Activated CD4-positive, alpha-beta T cell treated with anti-CD3 and anti-CD28 coated beads, Interleukin-2, Interleukin-4, amounts not matched to agents 100 ng/mL and 50 ng/mL, durations not matched to agents 16 hours and 8 hours (primary cell): ENCODE measurements at regions not wholly inside any gene's neighbourhood (a gene's known extent, or its start where the extent isn't known, plus 50 kb on each side); places are given as distances from the start of the nearest gene placed in this dataset.

Experiments used
- DNase-seq: peaks from one replicate; pipeline ENCODE4 v3.0.0-alpha.2; 2020; ENCODE audit warnings: low spot score

DNA sequence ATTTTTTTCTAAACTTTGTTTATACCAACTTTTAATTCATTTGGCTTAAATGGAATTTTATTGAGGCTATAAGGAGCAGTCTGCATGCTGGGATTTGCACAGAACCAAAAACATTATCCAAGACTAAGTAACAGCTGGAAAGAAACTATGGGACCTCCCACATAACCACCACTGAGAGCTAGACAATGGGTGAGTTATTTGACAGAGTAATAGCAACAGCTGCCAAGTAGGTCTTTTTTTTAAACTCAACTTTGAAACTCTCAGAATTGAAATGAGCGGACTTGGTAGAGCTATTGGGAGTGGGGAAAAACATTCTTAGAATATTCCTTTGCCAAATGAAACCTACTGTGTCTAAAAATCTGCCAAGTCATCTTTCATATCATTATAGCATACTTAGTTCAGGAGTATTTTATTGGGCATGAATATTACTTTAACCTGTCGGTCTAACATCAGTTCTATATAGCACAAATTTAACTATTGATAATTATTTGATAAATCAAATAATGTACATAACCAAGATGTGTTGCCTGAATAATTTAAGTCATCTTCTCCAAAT, 1428.0 kb downstream of the PCDH7 start:
- no peak for DNase-seq

DNA sequence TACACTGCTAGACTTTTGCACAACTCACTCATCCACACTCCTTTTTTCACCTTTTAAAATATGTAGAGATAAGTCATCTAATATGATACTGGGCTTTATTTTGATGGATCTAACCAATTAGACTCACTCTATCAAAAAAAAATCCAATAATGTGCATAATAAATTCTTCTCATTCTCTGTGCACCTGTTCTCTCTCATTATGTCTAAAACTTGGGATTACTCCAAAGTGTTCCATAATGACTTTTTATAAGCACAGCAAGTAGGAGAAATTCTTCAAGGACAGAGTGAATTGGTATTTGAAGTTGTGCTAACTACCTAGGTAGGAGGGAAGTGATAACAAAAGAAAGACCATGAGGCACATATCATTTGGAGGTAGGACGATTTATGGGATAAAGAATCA, 1438.8 kb downstream of the PCDH7 start:
- DNase-seq: no peak

DNA sequence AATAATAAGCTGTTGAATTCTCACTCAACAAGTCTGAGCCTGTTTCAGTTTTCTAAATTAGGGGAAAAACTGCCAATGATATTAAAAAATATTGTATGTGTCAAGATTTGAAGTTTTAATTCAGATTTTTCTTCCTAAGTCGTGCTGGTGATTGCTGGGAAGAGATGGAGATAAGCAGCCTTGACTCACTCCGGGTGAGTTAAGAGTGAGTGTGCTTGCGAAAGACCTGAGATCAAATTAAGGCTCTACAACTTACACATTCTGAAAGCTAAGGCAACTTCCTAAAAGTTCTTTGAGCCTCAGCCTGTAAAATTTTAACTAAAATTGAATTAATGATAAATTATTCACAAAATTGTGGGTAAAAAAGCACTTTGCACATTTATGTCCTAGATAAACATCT, 1441.2 kb downstream of the PCDH7 start:
- DNase-seq: no peak

DNA sequence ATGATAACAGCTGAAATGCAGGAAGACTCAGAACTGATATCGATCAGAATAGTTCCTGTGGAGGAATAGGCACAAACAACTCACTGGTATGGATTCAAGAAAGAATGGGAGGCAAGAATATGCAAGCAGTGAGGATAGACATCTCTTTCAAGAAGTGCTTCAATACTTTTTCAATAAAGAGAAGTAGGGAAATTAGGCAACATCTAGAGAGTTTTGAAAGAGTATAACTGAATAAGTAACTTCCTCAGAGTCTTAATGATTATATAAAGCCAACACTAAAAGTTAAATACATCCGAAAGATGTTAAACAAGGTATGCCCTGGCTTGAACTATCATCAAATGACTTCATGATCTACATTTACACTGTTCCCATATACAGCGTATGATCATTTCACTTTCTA, 1443.0 kb downstream of the PCDH7 start:
- DNase-seq: no peak

DNA sequence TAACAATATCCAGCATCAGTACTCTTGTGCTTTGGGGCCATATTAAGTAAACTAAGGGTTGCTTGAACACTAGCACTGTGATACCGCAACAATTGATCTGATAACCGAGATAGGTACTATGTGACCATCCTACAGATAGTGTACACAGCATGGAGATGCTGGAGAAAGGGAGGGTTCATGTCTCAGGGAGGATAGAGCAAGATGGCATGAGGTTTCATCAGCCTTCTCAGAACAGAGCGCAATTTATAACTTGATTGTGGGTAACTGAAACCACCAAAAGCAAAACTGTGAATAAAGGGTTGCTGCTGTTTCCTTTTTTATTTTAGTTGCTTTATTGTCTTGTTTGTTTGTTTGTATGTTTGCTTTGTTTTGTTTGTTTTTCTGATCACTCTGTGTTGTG, 1449.7 kb downstream of the PCDH7 start:
- DNase-seq: no peak

DNA sequence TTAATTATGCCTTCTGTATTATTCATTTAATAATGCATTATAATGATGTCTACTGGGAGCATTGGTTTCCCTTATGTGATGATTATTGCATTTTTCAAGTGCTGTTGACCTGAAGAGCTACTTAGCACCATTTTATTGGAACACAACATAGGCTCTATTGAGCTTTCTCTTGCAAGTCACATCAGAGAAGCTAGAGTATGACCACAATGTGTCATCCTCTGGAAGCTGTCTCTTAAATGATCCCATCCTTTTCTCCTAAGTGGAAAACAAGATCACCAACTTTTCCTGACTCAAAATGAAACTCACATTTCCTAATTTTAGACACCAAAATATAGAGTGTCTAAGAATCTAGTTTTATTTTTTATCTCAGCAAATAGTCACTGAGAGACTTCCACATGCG, 1451.9 kb downstream of the PCDH7 start:
- no peak for DNase-seq

DNA sequence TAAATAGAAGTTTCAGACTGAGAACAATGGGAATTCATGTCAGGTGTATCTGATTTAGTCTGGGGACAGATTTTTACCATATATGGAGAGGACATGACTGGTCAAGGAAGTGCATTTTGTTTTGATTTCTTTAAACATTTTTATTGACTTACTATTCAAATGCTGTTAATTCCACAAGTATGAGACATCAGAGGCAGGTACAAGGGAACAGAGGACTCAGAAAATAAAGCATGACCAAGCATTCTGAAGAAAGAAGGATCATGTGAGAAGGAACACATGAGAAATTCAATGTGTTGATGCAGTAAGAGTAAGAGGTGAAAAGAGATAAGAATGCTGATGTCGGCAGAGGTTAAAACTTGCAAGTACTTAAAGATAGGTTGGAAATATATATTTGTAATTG, 1452.6 kb downstream of the PCDH7 start:
- no peak for DNase-seq

DNA sequence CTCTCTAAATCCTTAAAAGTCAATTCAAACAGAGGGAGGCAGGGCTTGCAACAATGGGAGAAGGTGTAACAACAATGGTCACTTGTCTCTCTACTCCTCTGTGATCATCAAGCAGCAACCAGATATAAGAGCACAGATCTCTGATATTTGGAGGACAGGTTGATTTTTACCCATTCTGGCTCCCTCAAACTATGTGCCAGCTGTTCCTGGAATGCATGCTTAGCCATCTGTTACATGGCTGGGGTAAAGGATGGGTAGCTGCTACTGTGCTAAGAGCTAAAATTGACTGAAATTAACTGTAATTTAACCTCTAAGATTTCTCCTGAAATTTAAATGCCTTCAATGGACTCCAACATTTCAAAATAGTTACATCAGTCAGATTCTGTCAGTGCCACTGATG, 1459.9 kb downstream of the PCDH7 start:
- no peak for DNase-seq

DNA sequence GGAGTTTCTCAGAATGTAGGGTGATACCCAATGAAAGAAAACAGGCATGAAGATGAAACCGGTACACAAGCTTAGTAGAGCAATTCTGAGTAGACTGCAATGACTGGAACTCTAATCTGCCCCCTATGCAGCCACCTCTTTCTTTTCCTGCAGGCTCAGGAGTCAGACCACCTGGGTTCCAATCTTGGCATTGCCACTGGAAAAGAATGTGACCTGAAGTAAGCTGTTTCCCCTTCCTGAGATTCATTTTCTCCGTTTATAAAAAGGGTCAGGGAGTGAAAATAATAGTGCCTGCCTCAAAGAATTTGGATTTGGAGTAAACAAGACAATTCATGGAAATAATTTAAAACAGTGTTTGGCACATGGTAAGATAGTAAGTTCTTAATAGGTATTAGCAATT, 1464.0 kb downstream of the PCDH7 start:
- no peak for DNase-seq

DNA sequence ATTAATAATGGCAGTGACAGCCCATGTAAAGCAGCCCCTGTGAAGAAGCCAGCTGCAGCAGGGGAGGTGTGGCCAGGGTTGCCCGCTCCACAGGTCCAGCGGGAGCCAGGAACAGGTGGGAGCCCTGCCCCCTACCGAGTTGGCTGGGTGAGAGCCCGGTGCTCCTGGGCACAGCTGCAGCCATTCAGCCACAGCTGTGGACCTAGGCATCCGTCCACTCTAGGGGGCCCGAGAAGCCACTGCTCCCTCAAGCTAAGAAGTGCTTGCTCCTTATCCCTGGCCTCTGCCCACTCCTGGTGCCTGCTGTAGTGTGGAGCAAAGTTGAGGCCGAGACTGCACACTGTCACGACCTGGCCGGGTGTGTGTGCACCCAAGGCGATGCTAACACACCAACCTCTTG, 1469.0 kb downstream of the PCDH7 start:
- DNase-seq: no peak

DNA sequence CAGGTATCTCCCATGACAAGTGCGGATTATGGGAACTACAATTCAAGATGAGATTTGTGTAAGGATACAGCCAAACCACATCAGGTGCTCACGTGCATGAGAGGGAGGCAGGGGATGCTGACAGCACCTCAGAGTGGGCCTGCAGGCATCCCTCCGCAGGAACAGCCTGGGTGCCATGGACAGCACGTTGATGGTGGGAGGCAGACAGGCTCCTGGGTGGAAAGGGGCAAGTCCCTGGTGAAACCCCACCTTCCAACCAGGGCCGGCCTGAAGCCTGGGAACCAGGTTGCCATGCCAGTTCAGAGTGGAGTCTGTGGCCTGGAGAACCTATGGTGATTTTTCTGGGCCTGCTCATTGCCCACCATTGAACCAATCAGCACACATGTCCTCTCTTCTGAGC, 1469.6 kb downstream of the PCDH7 start:
- no peak for DNase-seq

DNA sequence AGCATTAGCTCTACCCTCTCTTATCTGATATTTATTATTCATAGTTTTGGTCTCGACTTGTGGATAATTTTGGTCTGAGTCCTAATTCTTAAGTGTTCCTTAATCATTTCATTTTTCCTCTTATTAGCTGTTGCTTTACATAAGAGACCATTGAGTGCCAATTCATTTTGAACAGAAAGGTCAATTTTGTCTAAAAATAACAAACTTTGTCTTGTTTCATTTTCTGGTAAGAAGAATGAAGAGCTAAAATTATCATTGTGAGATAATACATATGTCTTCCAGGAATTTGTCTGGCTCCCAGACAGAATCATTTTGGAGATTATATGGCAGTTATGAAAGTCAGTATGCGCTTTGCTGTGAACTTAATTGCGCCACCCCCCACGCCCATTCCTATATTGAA, 1471.8 kb downstream of the PCDH7 start:
- no peak for DNase-seq

DNA sequence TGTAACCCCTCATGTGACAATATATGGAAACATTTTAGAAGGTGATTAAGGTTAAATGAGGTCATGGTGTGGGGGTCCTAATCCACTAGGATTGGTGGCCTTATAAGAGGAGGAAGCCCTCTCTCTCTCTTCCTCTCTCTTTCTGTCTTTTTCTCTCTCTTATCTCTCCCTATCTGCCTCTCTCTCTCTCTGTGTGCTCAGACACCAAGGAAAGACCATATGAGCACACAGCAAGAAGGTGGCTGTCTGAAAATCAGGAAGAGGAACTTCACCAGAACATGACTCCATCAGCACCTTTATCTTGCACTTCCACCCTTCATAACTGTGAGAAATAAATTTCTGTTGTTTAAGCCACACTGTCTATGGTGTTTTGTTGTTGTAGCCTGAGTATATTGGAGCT, 1472.2 kb downstream of the PCDH7 start:
- no peak for DNase-seq

DNA sequence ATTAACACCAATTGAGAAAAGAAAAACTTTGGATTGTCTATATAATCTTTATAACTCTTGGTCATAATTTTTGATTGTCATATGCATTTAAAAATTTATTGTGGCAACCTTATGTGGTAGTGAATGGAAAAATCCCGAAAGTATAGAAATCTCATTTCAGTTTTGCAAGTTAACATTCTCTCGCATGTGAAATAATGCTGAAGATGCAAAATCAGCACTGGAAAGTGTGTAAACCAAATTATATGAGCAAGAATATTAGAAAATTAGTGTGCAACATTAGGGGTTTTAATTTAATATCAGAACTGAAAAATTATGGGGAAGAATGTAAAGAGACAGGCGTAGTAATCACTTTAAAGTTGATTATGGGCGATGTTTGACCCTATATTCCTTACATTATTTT, 1472.8 kb downstream of the PCDH7 start:
- DNase-seq: no peak

DNA sequence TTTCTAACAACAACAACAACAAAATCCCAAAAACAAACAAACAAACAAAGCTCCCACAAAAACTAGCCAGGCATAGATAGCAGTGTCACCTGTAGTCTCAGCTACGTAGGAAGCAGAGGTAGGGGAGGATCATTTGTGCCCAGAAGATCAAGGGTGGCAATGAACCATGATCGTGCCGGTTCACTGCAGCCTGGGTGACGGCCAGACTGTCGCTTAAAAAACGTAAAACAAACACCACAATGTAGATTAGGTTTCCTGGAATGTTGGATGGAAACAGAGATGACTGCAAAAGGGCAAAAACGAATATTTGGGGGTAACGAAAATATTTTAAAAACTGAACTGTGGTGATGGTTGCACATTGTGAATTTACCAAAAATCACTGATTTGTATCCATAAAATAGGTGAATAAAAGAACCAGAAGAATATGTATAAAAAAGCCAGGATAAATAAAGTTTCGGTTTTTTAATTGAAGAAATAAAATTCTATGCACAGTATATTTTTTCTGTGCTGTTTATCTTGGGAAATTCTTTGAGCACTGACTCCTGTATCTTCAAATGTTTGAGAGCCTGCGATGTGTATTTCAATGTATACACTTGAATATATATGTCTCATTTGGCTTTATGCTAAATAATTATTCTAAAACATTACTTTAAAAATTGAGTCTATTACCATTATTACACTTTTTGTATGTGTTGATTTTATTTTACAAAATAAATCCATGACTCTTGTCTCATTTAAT, 1477.0 kb downstream of the PCDH7 start:
- no peak for DNase-seq

DNA sequence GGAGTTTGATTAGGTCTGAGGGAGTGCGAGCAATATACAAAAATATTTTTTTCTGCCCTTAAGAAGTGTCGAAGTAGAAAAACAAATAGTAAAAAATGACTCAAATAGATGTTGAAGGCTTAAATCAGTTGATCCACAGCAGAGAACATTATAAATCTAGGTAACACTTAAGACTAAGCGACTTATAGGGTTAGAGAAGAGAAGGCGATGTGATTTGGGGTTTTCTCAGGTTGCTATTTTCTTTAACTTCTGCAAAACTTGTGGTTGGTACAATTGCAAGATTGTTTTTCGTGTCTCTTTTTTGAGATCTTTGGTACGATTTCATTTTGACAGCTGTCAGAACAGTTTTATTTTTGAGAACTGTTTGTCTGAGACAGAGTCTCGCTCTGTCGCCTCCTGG, 1479.5 kb downstream of the PCDH7 start:
- DNase-seq: no peak

DNA sequence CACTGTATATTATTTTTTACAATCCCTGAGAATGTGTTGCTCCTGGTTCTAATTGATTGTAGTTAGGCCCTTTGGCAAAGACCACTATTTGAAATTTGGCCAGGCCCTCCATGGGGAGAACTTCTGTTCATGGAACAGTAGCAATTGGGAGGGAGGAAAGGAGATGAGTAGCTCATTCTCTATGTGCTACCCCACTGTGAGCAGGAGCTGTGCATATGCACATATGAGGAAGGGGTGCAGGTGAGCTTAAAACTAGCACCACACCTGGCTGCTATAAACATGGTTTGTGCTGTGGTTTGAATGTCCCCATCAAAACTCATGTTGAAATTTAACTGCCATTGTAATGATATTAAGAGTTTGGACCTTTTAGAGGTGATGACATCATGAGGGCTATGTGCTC, 1483.2 kb downstream of the PCDH7 start:
- no peak for DNase-seq

DNA sequence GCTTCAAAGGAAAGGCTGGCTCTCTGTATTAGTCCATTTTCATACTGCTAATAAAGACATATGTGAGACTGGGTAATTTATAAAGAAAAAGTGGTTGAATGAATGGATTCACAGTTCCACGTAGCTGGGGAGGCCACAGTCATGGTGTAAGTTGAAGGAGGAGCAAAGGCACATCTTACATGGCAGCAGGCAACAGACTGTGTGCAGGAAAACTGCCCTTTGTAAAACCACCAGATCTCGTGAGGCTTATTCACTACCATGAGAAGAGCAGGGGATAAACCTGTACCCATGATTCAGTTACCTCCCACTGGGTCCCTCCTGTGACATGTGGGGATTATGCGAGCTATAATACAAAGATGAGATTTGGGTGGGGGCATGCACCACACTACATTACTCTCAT, 1486.6 kb downstream of the PCDH7 start:
- DNase-seq: no peak

DNA sequence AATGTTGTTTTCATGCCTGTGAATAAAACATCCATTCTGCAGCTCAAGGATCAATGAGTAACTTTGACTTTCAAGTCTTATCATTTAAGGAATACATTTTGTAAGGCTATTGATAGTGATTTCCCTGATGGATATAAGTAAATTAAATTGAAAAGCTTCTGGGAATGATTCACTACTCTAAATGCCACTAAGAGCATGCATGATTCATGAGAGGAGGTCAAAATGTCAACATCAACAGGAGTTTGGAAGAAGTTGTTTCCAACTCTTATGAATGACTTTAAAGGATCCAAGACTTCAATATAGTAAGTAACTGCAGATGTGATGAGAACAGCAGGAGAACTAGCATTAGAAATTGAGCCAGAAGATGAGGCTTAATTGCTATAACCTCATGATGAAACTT, 1487.3 kb downstream of the PCDH7 start:
- no peak for DNase-seq

DNA sequence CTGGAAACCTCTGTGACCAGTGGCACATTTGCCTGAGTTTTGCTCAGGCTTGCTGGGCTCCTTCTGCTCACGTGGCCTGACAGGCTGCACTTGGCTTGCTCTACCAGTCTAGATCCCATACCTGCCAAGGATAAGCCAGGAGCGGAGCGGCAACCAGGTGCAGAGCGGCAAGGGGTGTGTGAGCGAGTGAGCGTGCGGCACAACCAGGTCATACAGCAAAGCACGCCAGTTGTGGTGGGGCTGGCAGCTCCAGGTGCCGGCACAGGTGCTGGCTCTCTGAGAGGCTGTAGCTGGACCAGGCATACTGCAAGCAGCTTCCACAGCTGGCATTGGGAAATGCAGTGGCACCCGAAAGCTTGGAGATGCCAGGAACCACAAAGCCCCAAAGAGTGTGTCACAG, 1495.1 kb downstream of the PCDH7 start:
- no peak for DNase-seq

DNA sequence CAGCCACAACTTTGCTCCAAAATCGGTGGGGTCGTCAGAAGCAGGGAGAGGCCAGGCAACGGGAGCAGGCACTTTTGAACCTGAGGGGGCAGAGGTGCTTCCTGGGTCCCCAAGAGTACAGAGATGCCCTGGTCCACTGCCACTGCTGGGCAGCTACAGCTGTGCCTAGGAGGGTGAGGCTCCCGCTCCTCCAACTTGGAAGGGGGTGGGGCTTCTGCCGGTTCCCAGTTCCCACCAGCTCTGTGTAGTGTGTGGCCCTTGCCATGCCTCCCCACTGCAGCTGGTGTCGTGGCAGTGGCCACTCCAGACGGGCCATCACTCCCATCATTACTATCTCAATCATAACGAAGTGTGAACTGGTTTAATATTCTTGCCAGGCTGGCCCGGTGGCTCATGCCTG, 1496.3 kb downstream of the PCDH7 start:
- no peak for DNase-seq

DNA sequence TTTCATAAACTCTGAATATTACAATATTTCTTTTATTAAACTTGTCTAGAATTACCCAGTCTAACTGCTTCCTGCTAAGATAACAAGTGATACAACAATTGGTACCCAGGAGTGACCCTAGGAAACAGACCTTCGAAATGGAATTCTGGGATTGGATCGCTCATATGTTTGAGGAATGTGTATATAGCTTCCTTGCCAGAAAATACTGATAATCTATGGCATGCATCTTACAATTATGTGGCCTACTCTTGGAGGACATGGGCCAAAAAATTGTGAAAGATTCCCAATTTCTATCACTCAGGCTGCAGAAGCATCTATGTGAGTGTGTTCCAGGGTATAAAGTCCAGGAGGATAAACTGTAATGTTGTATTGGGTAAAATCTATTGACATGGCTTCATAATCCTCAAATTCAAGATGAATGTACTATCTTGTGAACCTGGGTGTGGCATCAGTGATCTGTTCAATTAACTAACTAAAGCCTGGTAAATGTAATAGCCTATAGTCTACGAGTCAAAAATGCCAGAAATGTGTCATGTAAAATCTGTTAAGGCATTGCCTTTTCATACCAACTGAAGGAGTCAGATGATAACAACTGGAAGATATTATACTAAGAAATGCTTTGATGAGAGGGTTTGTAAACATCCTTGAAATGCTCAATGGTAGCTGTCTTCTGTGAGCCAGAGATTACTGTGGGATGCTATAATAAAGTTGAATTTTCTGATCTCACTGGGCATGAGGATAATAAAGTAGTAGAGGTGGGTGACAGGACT, 1499.3 kb downstream of the PCDH7 start:
- DNase-seq: no peak

DNA sequence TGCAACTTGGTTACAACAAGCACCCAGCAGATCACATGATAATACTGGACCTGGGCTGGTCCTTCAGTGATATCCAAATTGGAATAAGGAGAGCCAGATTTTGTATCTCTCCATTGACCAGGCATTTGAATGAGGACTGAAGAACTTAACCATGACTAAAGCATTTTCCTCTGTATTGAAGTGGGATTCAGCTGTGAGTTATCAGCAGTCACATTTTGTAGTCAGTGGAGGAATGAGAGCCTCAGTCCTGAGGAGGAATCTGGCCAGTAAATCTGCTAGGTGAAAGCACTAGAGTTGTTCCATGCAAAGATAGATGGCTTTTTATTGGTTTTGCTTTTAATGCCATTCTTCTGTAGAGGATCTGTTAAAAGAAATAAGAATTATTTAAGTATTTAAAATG, 1506.0 kb downstream of the PCDH7 start:
- no peak for DNase-seq

DNA sequence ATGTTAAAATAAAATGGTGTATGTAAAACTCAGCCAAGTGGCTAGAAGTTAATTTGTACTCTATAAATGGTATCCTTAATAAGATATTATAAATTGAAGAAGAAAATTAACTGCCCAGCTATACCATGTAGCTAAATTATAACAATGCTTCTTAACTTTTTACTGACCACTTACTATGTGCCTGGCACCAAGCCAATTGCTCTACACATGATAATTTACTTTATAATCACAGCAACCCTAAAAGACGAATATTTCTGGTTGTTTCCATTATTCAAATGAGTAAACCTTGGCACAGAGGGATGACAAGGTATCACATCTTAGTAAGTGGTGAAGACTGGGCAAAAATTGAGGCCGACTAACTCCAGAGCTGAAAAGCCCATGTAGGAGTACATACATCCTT, 1506.6 kb downstream of the PCDH7 start:
- no peak for DNase-seq
